Esophagus squamous epithelium (tissue), 5 donors: ENCODE measurements at regions not wholly inside any gene's neighbourhood (a gene's known extent, or its start where the extent isn't known, plus 50 kb on each side); places are given as distances from the start of the nearest gene placed in this dataset.
"Not testable (repeated sequence)": the region's sequence is repeated elsewhere in the genome, so short reads cannot be mapped to it uniquely, and the experiment has no call there.

Experiments
- DNase-seq: peaks from one replicate; lab custom pipeline; 2025; lab: John Stamatoyannopoulos, UW
- H3K27ac ChIP-seq, 4 donors: fragments of 200-600 bp; sonication (generic); one replicate each; pipeline ENCODE4 v1.5.1; 2016 to 2019; ENCODE audit warnings: mild to moderate bottlenecking in 1 of 4
- H3K27me3 ChIP-seq, 4 donors: fragments of 200-600 bp; sonication (generic); 1 replicate in 3 of 4; 2 replicates in 1 of 4; pipeline versions ENCODE4 v1.5.1 to v1.6.0; 2017 to 2021; ENCODE audit warnings: antibody characterized with exemption in 1 of 4
- H3K36me3 ChIP-seq, 3 donors: fragments of 200-600 bp; sonication (generic); one replicate each; pipeline ENCODE4 v1.5.1; 2016 to 2019
- H3K4me1 ChIP-seq, 3 donors: fragments of 200-600 bp; sonication (generic); one replicate each; pipeline ENCODE4 v1.5.1; 2017 to 2019
- H3K4me3 ChIP-seq, 4 donors: fragments of 200-600 bp; sonication (generic); 1 replicate in 3 of 4; 2 replicates in 1 of 4; pipeline ENCODE4 v1.5.1; 2016 to 2019; ENCODE audit warnings: mild to moderate bottlenecking in 2 of 4, moderate library complexity in 1 of 4
- H3K9me3 ChIP-seq, 3 donors: fragments of 200-600 bp; sonication (generic); one replicate each; pipeline ENCODE4 v1.5.1; 2016 to 2019
- POLR2A ChIP-seq, 4 donors: fragments of 450-650 bp; IDR thresholded peaks; one replicate each; pipeline ENCODE4 v1.6.1; 2017; ENCODE audit warnings: antibody characterized with exemption in 4 of 4, mild to moderate bottlenecking in 4 of 4, moderate library complexity in 3 of 4
- WGBS, 2 donors: methylation state at CpG; one replicate each; pipeline ENCODE4 v1.1.5; 2018; 5-methylcytosine and 5-hydroxymethylcytosine counted together
- intact Hi-C: fragments of 100-400 bp; cut with DNase I; formaldehyde crosslinking; loops from one replicate; pipeline ENCODE4 v1.15.0; 2022
- TF ChIP-seq, protein P1 (sequence below), 6 experiments: fragments of 450-650 bp in 4 of 6; fragments of 200-600 bp in 2 of 6; sonication (generic) in 2 of 6; IDR thresholded peaks; one replicate each; pipeline ENCODE4 v1.5.1; 2016 to 2019; ENCODE audit warnings: antibody characterized with exemption in 6 of 6, mild to moderate bottlenecking in 4 of 6, moderate library complexity in 4 of 6
- donor health status: DM: yes; HTN: yes; CAD: no.

DNA sequence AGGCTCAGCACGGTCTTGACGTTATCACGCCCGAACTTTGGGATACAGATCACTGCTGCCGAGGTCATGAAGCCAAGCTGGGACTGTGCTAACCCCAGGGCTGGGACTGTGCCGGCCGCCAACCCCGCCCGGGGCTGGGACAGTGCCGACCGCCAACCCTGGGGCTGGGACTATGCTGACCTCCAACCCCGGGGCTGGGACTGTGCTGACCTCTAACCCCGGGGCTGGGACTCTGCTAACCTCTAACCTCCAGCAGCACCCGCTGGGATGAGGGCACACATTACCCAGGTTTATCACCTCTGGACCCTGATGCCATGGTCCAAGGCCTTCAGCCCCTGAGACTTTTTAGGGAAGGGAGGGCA lies 129.7 kb downstream of the IGLL1 start:
- DNase-seq, result no peak
- WGBS, 2 donors, result 96% methylated on average over 5 of the region's 14 CpGs; no CpG with 5 or more reads in 1 of the 2 donors
- peaks cover 0 to 5% (median 0%) of the 10 kb centered on the region in 3 donors for H3K9me3 ChIP-seq
- intact Hi-C loops, result no loop called here
- no peaks in the 10 kb centered on the region for H3K4me1 ChIP-seq
- no peak overlapping the region for H3K4me3 ChIP-seq
- TF ChIP-seq, protein P1, sequence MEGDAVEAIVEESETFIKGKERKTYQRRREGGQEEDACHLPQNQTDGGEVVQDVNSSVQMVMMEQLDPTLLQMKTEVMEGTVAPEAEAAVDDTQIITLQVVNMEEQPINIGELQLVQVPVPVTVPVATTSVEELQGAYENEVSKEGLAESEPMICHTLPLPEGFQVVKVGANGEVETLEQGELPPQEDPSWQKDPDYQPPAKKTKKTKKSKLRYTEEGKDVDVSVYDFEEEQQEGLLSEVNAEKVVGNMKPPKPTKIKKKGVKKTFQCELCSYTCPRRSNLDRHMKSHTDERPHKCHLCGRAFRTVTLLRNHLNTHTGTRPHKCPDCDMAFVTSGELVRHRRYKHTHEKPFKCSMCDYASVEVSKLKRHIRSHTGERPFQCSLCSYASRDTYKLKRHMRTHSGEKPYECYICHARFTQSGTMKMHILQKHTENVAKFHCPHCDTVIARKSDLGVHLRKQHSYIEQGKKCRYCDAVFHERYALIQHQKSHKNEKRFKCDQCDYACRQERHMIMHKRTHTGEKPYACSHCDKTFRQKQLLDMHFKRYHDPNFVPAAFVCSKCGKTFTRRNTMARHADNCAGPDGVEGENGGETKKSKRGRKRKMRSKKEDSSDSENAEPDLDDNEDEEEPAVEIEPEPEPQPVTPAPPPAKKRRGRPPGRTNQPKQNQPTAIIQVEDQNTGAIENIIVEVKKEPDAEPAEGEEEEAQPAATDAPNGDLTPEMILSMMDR (IDR thresholded peaks at IDR 0.05), result no peak
- no peak for TF ChIP-seq POLR2A (IDR thresholded peaks at IDR 0.05)
- no peak overlapping the region for H3K27ac ChIP-seq
- H3K36me3 ChIP-seq, result no peaks in the 10 kb centered on the region
- peaks cover 0 to 27% (median 0%) of the 10 kb centered on the region in 4 donors for H3K27me3 ChIP-seq

DNA sequence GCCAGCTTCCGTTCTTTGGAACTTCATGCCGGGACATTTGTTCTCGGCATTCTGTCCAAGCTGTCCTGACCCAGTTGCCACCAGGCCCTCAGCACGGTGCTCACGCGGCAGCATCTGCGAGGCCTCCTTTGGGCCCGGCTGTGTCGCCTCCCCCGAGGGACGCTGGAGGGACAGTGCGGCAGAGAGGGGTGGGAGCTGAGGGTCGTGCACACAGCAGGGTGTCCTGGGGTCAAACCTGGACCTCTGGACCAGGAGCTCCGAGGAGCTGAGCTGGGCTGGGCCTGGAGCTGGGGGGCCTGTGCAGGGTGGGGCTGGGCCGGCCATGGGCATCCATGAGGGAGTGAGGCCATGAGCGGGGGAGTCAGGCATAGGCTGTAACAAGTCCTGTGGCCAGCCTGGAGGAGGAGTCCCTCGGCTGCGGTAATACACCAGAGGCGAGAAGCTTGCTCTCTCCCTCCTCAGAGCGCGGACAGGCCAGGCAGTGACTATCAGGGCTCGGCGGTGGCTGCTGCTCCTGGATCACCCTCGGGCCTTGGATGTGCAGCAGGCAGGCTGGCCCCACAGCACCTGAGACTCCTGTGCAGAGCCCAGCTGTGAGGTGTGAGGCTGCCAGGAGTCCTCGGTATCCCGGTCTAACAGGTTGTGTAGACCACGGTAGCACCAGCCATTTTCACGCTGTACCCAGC lies 130.2 kb downstream of the IGLL1 start:
- H3K9me3 ChIP-seq, H3K36me3 ChIP-seq, H3K27ac ChIP-seq, H3K4me1 ChIP-seq, intact Hi-C loops, H3K4me3 ChIP-seq, DNase-seq: not testable (repeated sequence)
- peaks cover 0 to 27% (median 0%) of the 10 kb centered on the region in 4 donors for H3K27me3 ChIP-seq
- no CpG with 5 or more reads among the region's 28 CpGs for WGBS, 2 donors

DNA sequence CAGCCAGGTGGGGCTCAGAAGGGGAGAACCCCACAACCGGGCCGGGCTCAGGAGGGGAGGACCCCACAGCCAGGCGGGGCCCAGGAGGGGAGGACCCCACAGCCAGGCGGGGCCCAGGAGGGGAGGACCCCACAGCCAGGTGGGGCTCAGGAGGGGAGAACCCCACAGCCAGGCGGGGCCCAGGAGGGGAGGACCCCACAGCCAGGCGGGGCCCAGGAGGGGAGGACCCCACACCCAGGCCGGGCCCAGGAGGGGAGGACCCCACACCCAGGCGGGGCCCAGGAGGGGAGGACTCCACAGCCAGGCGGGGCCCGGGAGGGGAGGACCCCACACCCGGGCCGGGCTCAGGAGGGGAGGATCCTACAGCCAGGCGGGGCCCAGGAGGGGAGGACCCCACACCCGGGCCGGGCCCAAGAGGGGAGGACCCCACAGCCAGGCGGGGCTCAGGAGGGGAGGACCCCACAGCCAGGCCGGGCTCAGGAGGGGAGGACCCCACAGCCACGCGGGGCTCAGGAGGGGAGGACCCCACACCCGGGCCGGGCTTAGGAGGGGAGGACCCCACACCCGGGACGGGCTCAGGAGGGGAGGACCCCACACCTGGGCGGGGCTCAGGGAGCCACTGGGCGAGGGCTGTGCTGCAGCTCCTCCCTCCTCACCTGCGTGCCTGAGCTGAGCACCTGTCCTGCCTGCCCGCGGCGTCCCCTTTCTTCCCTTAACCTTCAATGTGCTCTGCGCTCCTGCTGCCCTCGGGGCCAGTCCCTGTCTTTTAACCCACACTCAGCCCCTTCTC lies 131.4 kb downstream of the IGLL1 start:
- H3K9me3 ChIP-seq, DNase-seq, H3K36me3 ChIP-seq, H3K27ac ChIP-seq, H3K4me1 ChIP-seq, intact Hi-C loops, H3K4me3 ChIP-seq: not testable (repeated sequence)
- peaks cover 0 to 27% (median 0%) of the 10 kb centered on the region in 4 donors for H3K27me3 ChIP-seq
- WGBS, 2 donors, result 55% methylated on average over 9 of the region's 31 CpGs; no CpG with 5 or more reads in 1 of the 2 donors

DNA sequence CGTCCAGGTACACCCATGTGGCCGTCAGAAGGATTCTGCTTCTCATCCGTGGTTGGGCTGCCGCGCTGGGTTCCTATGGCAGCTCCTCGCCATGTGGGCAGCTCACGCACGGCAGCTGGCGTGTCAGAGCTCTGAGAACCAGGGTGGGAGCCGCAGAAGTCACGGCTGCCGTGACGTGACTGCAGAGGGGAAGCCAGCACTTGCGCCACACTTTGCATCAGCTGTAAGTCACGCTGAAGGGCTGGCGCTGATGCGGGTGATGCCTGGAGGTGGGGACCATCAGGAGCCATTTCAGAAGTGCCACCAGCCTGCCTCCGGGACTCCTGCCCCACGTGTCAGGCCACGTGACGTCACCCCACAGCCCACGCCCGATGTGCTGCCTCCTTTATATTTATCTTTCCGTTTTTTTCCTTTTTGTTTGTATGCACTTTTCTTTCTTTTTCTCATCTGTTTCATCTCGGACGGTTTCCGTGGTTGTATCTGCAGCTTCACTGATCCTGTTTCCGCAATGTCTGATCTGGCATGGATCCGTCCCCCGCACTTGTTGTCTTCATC lies 133.2 kb downstream of the IGLL1 start:
- no peak overlapping the region for H3K27ac ChIP-seq
- TF ChIP-seq, protein P1 (IDR thresholded peaks at IDR 0.05), result no peak
- TF ChIP-seq POLR2A (IDR thresholded peaks at IDR 0.05), result no peak
- no peaks in the 10 kb centered on the region for H3K36me3 ChIP-seq
- intact Hi-C loops, result no loop called here
- DNase-seq, result no peak
- H3K9me3 ChIP-seq, result peaks cover 0 to 5% (median 0%) of the 10 kb centered on the region in 3 donors
- no peaks in the 10 kb centered on the region for H3K4me1 ChIP-seq
- H3K27me3 ChIP-seq, result peaks cover 0 to 18% (median 0%) of the 10 kb centered on the region in 4 donors
- no peak overlapping the region for H3K4me3 ChIP-seq
- 88 to 94% methylated on average over 14 to 16 of the region's 30 CpGs for WGBS, 2 donors

DNA sequence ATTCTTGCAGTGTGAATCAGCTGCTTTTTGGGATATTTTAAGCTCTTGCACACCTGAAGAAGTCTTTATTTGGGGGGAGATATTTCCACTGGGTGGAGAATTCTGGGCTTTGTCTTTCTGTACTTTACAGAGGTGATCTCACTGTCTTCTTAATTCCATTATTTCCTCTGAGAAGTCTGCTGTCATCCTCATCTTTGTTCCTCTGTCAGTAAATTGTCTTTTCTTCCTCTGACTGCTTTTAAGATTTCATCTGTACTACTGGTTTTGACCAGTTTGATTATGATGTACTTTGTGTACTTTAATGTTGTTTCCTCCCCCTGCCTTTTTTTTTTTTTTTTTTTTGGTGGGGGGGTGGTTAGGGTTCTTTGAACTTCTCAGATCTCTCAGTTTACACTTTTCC lies 133.9 kb downstream of the IGLL1 start:
- H3K4me3 ChIP-seq, H3K4me1 ChIP-seq, H3K9me3 ChIP-seq, DNase-seq, H3K27ac ChIP-seq, H3K36me3 ChIP-seq, intact Hi-C loops: not testable (repeated sequence)
- H3K27me3 ChIP-seq, result peaks cover 0 to 13% (median 0%) of the 10 kb centered on the region in 4 donors

DNA sequence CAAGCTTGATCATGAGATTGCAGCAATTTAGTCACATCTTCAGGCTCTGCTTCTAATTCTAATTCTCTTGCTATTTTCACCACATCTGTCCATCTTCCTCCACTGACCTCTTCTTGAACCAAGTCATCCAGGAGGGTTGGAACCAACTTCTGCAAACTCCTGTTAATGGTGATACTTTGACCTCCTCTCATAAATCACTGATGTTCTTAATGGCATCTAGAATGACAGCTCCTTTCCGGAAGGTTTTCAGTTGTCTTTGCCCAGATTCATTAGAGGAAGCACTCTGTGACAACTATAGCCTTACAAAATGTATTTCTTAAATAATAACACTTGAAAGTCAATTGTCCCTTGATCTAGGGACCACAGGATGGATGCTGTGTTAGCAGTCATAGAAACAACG lies 136.2 kb downstream of the IGLL1 start:
- H3K27me3 ChIP-seq, H3K4me1 ChIP-seq, intact Hi-C loops, H3K27ac ChIP-seq, H3K36me3 ChIP-seq, H3K4me3 ChIP-seq, DNase-seq, H3K9me3 ChIP-seq: not testable (repeated sequence)
- 54 to 55% methylated on average over 2 of the region's 2 CpGs for WGBS, 2 donors

DNA sequence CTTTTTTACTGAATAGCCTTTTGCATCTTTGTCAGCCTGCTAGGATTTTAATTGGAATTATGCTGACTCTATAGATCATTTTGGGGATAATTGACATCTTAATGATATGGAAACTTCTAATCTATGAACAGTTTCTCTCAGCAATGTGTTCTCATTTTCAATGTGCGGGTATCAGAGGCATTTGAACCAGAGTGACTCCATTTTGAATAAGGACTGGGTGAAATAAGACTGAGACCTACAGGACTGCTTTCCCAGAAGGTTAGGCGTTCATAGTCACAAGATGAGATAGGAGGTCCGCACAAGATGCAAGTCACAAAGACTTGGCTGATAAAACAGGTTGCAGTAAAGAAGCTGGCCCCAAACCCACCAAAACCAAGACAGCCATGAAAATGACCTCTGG lies 140.5 kb downstream of the IGLL1 start:
- DNase-seq, intact Hi-C loops, H3K9me3 ChIP-seq, H3K4me1 ChIP-seq, H3K36me3 ChIP-seq, H3K27ac ChIP-seq, H3K4me3 ChIP-seq: not testable (repeated sequence)
- peaks cover 0 to 15% (median 0%) of the 10 kb centered on the region in 4 donors for H3K27me3 ChIP-seq
- WGBS, 2 donors, result 66 to 100% methylated on average over 2 to 3 of the region's 3 CpGs
